ENCODE measurements at regions not wholly inside any gene's neighbourhood (a gene's known extent, or its start where the extent isn't known, plus 50 kb on each side); places are given as distances from the start of the nearest gene placed in this dataset.

GRCh38 chr2:12303181-12304030 lies 413.3 kb upstream of the TRIB2 start:
- H3K4me3 ChIP-seq (replicated peaks in 1 of 2; ENCODE audit: low read depth in 2 of 2, low read length in 2 of 2), result no peak overlapping the region
- DNase-seq (ENCODE audit: low read depth in 2 of 2), result peak; percentile 91 to 95
- TF ChIP-seq CTCF (IDR thresholded peaks at IDR 0.05; ENCODE audit: low read depth, low read length), result no peak

GRCh38 chr2:12304564-12305171 lies 412.1 kb upstream of the TRIB2 start:
- peak; percentile 78 to 79 for DNase-seq (ENCODE audit: low read depth in 2 of 2)
- TF ChIP-seq CTCF (IDR thresholded peaks at IDR 0.05; ENCODE audit: low read depth, low read length), result no peak
- H3K4me3 ChIP-seq (replicated peaks in 1 of 2; ENCODE audit: low read depth in 2 of 2, low read length in 2 of 2), result no peak overlapping the region

GRCh38 chr2:12305931-12306330 lies 410.8 kb upstream of the TRIB2 start:
- DNase-seq (ENCODE audit: low read depth in 2 of 2), result no peak
- H3K4me3 ChIP-seq (replicated peaks in 1 of 2; ENCODE audit: low read depth in 2 of 2, low read length in 2 of 2), result no peak overlapping the region
- TF ChIP-seq CTCF (IDR thresholded peaks at IDR 0.05; ENCODE audit: low read depth, low read length), result no peak

- DNase-seq (ENCODE audit: low read depth in 2 of 2), result no peak
- H3K4me3 ChIP-seq (replicated peaks in 1 of 2; ENCODE audit: low read depth in 2 of 2, low read length in 2 of 2), result no peak overlapping the region
- TF ChIP-seq CTCF (IDR thresholded peaks at IDR 0.05; ENCODE audit: low read depth, low read length), result no peak
Measured at GRCh38 chr2:12310399-12310798, 406.3 kb upstream of the TRIB2 start.

- DNase-seq (ENCODE audit: low read depth in 2 of 2), result peak in 1 of 2 donors; percentile 60
- H3K4me3 ChIP-seq (replicated peaks in 1 of 2; ENCODE audit: low read depth in 2 of 2, low read length in 2 of 2), result no peak overlapping the region
- no peak for TF ChIP-seq CTCF (IDR thresholded peaks at IDR 0.05; ENCODE audit: low read depth, low read length)
Measured at GRCh38 chr2:12313445-12314126, 403.1 kb upstream of the TRIB2 start.

- DNase-seq (ENCODE audit: low read depth in 2 of 2), result no peak
- H3K4me3 ChIP-seq (replicated peaks in 1 of 2; ENCODE audit: low read depth in 2 of 2, low read length in 2 of 2), result no peak overlapping the region
- no peak for TF ChIP-seq CTCF (IDR thresholded peaks at IDR 0.05; ENCODE audit: low read depth, low read length)
Measured at GRCh38 chr2:12314127-12314760, 402.5 kb upstream of the TRIB2 start.

Data from cardiac fibroblast (primary cell).